Panc1 (cell line): ENCODE measurements at regions not wholly inside any gene's neighbourhood (a gene's known extent, or its start where the extent isn't known, plus 50 kb on each side); places are given as distances from the start of the nearest gene placed in this dataset.

Source experiments
- ATAC-seq: fragments of 200-7000 bp; cut with Tn5 transposase; 2 replicates; pipeline ENCODE4 v1.9.1; 2020; ENCODE audit warnings: mild to moderate bottlenecking, moderate library complexity
- BruUV-seq: library from RNA; stranded (reverse); fragments of 400-500 nt; replicated peaks from 2 replicates; lab custom pipeline; 2021; lab: Mats Ljungman, UMichigan
- CTCF ChIA-PET: fragments of 300-600 bp; sonication (Branson Sonifier 250); formaldehyde crosslinking; loops from one replicate; lab custom pipeline; 2022; ENCODE audit warnings: antibody characterized with exemption; lab: Charles Lee
- POLR2A ChIA-PET: fragments of 300-600 bp; sonication (Branson Sonifier 250); formaldehyde crosslinking; loops from one replicate; lab custom pipeline; 2022; ENCODE audit warnings: antibody characterized with exemption; lab: Charles Lee
- DNase-seq: peaks from one replicate; pipeline ENCODE4 v3.0.0-alpha.2; 2010; ENCODE audit warnings: low read depth, low spot score
- H3K27ac ChIP-seq: 2 replicates; pipeline ENCODE4 v1.5.1; 2011; ENCODE audit warnings: mild to moderate bottlenecking, low read length, inconsistent platforms
- H3K27me3 ChIP-seq: fragments of 200-500 bp; sonication (Bioruptor generic); 2 replicates; pipeline ENCODE4 v1.6.0; 2014; ENCODE audit warnings: low read length, inconsistent platforms; ENCODE audit not compliant: control insufficient read depth, insufficient read depth
- H3K36me3 ChIP-seq: fragments of 200-500 bp; sonication (Bioruptor generic); 2 replicates; pipeline ENCODE4 v1.5.1; 2014; ENCODE audit warnings: inconsistent platforms, mild to moderate bottlenecking, low read length, moderate library complexity; ENCODE audit not compliant: control insufficient read depth, insufficient read depth
- H3K4me1 ChIP-seq: 2 replicates; pipeline ENCODE4 v1.5.1; 2011; ENCODE audit warnings: inconsistent platforms, mild to moderate bottlenecking, low read length, moderate library complexity; ENCODE audit not compliant: control insufficient read depth, insufficient read depth
- H3K4me3 ChIP-seq, 2 experiments: 2 replicates each; pipeline ENCODE4 v1.5.1; 2011 to 2012; ENCODE audit warnings: low read depth in 2 of 2, low read length in 2 of 2, mild to moderate bottlenecking in 2 of 2, inconsistent platforms in 1 of 2, moderate library complexity in 1 of 2
- H3K9me3 ChIP-seq: fragments of 200-500 bp; sonication (Bioruptor generic); 2 replicates; pipeline ENCODE4 v1.5.1; 2014; ENCODE audit warnings: low read depth, mild to moderate bottlenecking, inconsistent platforms, low read length, moderate library complexity; ENCODE audit not compliant: control insufficient read depth, insufficient read depth
- POLR2AphosphoS5 ChIP-seq: IDR thresholded peaks from 2 replicates; pipeline ENCODE4 v1.6.1; 2012; ENCODE audit warnings: mild to moderate bottlenecking, low read depth, low read length, moderate library complexity
- REST ChIP-seq, 2 experiments: IDR thresholded peaks; 2 replicates each; pipeline ENCODE4 v1.6.1; 2011 to 2012; ENCODE audit warnings: low read depth in 2 of 2, control low read depth in 1 of 2, low read length in 1 of 2, mild to moderate bottlenecking in 1 of 2, moderate library complexity in 1 of 2; ENCODE audit not compliant: insufficient read depth in 1 of 2
- SIN3A ChIP-seq: IDR thresholded peaks from 2 replicates; pipeline ENCODE4 v1.6.1; 2012; ENCODE audit warnings: low read depth, mild to moderate bottlenecking, low read length, moderate library complexity, borderline replicate concordance; ENCODE audit not compliant: insufficient read depth
- TCF7L2 ChIP-seq: IDR thresholded peaks from 2 replicates; pipeline ENCODE4 v1.6.1; 2011; ENCODE audit warnings: mild to moderate bottlenecking, low read depth, low read length, inconsistent platforms
- in situ Hi-C: cut with HindIII; loops from 2 replicates; pipeline ENCODE4 v1.10.0; 2016; ENCODE audit warnings: low sequenced_read_pairs, low pct_unique_long_range_greater_than_20kb
- intact Hi-C: fragments of 100-400 bp; cut with micrococcal nuclease; formaldehyde crosslinking; loops from one replicate; pipeline ENCODE4 v1.10.0; 2022; ENCODE audit not compliant: unreplicated experiment
- TF ChIP-seq, protein P1 (sequence below): fragments of 450-650 bp; IDR thresholded peaks from 2 replicates; pipeline ENCODE4 v1.5.1; 2017; ENCODE audit warnings: mild to moderate bottlenecking

DNA sequence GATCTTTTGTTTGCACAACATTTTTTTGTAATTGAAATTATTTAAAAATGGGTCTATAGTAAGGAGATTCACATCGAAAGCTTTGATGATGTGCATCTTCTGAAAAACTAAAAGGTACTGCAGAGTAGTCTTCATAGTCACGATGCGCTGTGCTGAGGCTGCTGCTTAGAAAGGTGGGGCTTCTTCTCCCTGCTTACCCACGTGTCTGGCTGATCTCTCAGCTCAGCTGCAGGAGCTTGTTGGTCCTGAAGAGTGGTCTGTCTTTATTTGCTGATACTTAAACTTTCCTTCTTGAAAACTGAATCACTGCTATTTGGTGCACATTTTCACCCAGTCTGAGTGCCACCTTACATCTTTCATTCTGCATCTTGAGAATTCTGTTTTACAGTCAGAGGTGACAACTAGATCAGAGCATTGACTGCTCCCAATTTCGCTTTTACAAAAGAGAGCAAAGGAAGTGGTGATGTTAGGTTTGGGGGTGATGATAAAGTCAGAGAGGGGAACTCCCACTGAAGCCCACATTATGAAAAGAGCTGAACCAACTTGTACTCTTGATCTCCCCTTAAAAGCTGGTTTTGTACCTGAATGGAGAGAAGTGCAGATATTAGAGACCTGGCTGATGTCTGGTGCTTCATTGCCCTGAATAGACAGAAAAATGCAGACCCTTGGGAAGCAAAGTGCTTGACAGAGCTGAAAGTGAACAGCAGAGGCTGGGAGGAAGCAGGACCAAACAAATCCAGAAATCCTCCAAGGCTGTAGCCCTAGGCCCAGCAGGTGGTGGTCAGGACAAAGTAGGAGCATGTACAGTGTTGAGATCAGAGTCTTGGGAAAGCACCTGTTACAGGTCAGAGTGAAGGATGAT lies 984.5 kb downstream of the TSN start:
- no TSS peak for BruUV-seq
- DNase-seq (no peak), ATAC-seq (no peak)
- intact Hi-C loops (no loop called here), in situ Hi-C loops (no loop called here)
- no peaks in the 10 kb centered on the region for H3K4me1 ChIP-seq
- POLR2A ChIA-PET = interaction anchor here (0.6 kb wide), 1 partner anchor 47 kb away, joined by 3 read pairs; no protein-coding TSS in a partner anchor
- CTCF ChIA-PET = no interaction called here
- TF ChIP-seq POLR2AphosphoS5 (no peak), SIN3A (no peak), REST (IDR thresholded peaks at IDR 0.05; ENCODE audit: insufficient read depth in 1 of 2, low read depth in 2 of 2, low read length in 1 of 2) (no peak), TCF7L2 (no peak)
- TF ChIP-seq, protein P1, sequence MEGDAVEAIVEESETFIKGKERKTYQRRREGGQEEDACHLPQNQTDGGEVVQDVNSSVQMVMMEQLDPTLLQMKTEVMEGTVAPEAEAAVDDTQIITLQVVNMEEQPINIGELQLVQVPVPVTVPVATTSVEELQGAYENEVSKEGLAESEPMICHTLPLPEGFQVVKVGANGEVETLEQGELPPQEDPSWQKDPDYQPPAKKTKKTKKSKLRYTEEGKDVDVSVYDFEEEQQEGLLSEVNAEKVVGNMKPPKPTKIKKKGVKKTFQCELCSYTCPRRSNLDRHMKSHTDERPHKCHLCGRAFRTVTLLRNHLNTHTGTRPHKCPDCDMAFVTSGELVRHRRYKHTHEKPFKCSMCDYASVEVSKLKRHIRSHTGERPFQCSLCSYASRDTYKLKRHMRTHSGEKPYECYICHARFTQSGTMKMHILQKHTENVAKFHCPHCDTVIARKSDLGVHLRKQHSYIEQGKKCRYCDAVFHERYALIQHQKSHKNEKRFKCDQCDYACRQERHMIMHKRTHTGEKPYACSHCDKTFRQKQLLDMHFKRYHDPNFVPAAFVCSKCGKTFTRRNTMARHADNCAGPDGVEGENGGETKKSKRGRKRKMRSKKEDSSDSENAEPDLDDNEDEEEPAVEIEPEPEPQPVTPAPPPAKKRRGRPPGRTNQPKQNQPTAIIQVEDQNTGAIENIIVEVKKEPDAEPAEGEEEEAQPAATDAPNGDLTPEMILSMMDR = no peak
- no peaks in the 10 kb centered on the region for H3K36me3 ChIP-seq
- no peaks in the 10 kb centered on the region for H3K27me3 ChIP-seq
- H3K27ac ChIP-seq = no peak overlapping the region
- no peaks in the 10 kb centered on the region for H3K9me3 ChIP-seq
- H3K4me3 ChIP-seq = no peak overlapping the region

DNA sequence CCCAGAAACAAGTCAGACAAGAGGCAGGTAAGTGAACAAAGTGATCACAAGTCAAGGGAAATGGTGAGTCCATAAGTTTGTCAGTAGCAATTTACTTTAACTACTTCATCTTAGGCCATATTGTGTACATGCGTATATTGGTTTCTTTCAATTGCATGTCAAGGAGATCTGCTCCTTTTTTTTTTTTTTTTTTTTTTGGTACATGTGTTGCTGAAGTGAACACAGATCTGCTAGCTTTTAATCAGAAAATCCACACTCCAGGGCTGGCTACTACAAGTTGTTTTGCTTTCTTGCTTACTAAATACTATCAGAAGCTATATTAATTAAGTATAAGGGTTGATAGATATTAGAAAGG lies 985.1 kb downstream of the TSN start:
- DNase-seq = no peak
- H3K9me3 ChIP-seq = no peaks in the 10 kb centered on the region
- ChIA-PET CTCF (no interaction called here), POLR2A (interaction anchor here (0.6 kb wide), 1 partner anchor 12 kb away, joined by 4 read pairs; no protein-coding TSS in a partner anchor)
- no peaks in the 10 kb centered on the region for H3K36me3 ChIP-seq
- TF ChIP-seq, protein P1 = no peak
- TF ChIP-seq REST (IDR thresholded peaks at IDR 0.05; ENCODE audit: insufficient read depth in 1 of 2, low read depth in 2 of 2, low read length in 1 of 2) (no peak), TCF7L2 (no peak), SIN3A (no peak), POLR2AphosphoS5 (no peak)
- H3K27me3 ChIP-seq = no peaks in the 10 kb centered on the region
- H3K4me3 ChIP-seq = no peak overlapping the region
- BruUV-seq = no TSS peak
- ATAC-seq = no peak
- in situ Hi-C loops = no loop called here
- no peak overlapping the region for H3K27ac ChIP-seq
- intact Hi-C loops = no loop called here
- H3K4me1 ChIP-seq = no peaks in the 10 kb centered on the region
